ENCODE measurements at regions not wholly inside any gene's neighbourhood (a gene's known extent, or its start where the extent isn't known, plus 50 kb on each side); places are given as distances from the start of the nearest gene placed in this dataset.

DNA sequence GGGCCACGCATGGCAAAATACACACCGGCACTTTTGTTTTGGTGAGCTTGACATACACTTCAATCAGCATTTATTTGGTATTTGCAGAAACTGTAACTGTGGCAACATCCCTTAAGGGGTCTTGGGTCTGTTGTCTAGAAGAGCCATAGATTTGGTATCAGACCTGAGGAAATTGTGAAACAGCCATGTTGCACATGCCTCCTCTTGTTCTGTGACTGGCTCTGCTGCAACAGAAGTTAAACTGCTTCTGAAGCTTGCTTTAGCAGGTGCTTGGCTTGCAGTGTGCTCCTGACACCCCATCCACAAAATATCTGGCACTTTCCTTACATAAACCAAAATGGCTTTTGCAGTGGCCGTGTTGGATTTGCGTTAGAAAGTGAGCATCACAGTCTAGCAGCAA is 247.3 kb downstream of the GATA3 start:
- CTCF ChIA-PET = no interaction called here
- intact Hi-C loops (cut with micrococcal nuclease; ENCODE audit: unreplicated experiment) = no loop called here

DNA sequence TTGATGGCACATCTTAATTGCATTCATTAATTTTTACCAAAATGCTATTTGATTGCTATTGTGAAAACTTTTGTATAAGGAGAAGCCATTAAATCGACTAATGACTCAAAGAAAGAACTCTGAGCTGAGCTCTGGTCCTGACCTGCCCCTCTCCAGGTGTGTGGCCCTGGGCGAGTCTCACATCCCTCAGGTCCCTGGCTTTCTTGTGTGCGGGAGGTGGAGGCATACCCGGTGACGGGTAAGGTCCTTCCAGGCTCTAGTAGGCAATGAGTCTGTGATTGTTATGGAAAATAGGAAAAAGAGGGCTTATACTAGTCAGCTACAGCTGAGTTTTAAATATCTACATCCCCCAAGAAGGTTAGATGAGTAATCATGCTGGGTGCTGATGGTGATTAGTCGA is 248.1 kb downstream of the GATA3 start:
- CTCF ChIA-PET = no interaction called here
- no peaks in the 10 kb centered on the region for H3K4me1 ChIP-seq (replicated peaks; ENCODE audit: insufficient read depth)
- H3F3A ChIP-seq (ENCODE audit: insufficient read depth, low read depth) = no peaks in the 10 kb centered on the region
- H3K4me2 ChIP-seq = no peak overlapping the region
- no peaks in the 10 kb centered on the region; the same call in 1 of the 2 replicates for H3K9me2 ChIP-seq (ENCODE audit: insufficient read depth)
- no peak for TF ChIP-seq EZH2 (IDR thresholded peaks at IDR 0.05; ENCODE audit: low read depth)
- TF ChIP-seq, protein P1, sequence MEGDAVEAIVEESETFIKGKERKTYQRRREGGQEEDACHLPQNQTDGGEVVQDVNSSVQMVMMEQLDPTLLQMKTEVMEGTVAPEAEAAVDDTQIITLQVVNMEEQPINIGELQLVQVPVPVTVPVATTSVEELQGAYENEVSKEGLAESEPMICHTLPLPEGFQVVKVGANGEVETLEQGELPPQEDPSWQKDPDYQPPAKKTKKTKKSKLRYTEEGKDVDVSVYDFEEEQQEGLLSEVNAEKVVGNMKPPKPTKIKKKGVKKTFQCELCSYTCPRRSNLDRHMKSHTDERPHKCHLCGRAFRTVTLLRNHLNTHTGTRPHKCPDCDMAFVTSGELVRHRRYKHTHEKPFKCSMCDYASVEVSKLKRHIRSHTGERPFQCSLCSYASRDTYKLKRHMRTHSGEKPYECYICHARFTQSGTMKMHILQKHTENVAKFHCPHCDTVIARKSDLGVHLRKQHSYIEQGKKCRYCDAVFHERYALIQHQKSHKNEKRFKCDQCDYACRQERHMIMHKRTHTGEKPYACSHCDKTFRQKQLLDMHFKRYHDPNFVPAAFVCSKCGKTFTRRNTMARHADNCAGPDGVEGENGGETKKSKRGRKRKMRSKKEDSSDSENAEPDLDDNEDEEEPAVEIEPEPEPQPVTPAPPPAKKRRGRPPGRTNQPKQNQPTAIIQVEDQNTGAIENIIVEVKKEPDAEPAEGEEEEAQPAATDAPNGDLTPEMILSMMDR (conservative IDR thresholded peaks at IDR 0.05) = no peak
- H3K27ac ChIP-seq = no peak overlapping the region
- no peak overlapping the region for H3K4me3 ChIP-seq
- BruUV-seq (replicated peaks) = no TSS peak
- H3K9me3 ChIP-seq (ENCODE audit: insufficient read depth, low read depth) = no peaks in the 10 kb centered on the region
- H3K27me3 ChIP-seq (ENCODE audit: insufficient read depth, low read depth) = no peaks in the 10 kb centered on the region
- H4K20me1 ChIP-seq (ENCODE audit: insufficient read depth) = no peaks in the 10 kb centered on the region
- POLR2A ChIA-PET (ENCODE audit: unreplicated experiment) = no interaction called here
- no peaks in the 10 kb centered on the region for H3K36me3 ChIP-seq (ENCODE audit: low read depth)
- intact Hi-C loops (cut with micrococcal nuclease; ENCODE audit: unreplicated experiment) = no loop called here
- no peak for DNase-seq
- no peaks in the 10 kb centered on the region for H3K79me2 ChIP-seq (ENCODE audit: low read depth)
- H2AFZ ChIP-seq = no peak overlapping the region

More for the DNA sequence above, 247.3 kb downstream of the GATA3 start:
- no peaks in the 10 kb centered on the region for H3K4me1 ChIP-seq (replicated peaks; ENCODE audit: insufficient read depth)
- no peak overlapping the region for H3K4me3 ChIP-seq
- no peaks in the 10 kb centered on the region for H3K27me3 ChIP-seq (ENCODE audit: insufficient read depth, low read depth)
- H3K9me3 ChIP-seq (ENCODE audit: insufficient read depth, low read depth) = no peaks in the 10 kb centered on the region
- no TSS peak for BruUV-seq (replicated peaks)
- no peaks in the 10 kb centered on the region for H4K20me1 ChIP-seq (ENCODE audit: insufficient read depth)
- H3K9me2 ChIP-seq (ENCODE audit: insufficient read depth) = no peaks in the 10 kb centered on the region; the same call in 1 of the 2 replicates
- DNase-seq = no peak
- no peaks in the 10 kb centered on the region for H3K36me3 ChIP-seq (ENCODE audit: low read depth)
- no peak overlapping the region for H2AFZ ChIP-seq
- POLR2A ChIA-PET (ENCODE audit: unreplicated experiment) = no interaction called here
- no peak overlapping the region for H3K4me2 ChIP-seq
- H3K79me2 ChIP-seq (ENCODE audit: low read depth) = no peaks in the 10 kb centered on the region
- H3K27ac ChIP-seq = no peak overlapping the region
- TF ChIP-seq EZH2 (IDR thresholded peaks at IDR 0.05; ENCODE audit: low read depth) = no peak
- TF ChIP-seq, protein P1 (conservative IDR thresholded peaks at IDR 0.05) = no peak
- H3F3A ChIP-seq (ENCODE audit: insufficient read depth, low read depth) = no peaks in the 10 kb centered on the region

DNA sequence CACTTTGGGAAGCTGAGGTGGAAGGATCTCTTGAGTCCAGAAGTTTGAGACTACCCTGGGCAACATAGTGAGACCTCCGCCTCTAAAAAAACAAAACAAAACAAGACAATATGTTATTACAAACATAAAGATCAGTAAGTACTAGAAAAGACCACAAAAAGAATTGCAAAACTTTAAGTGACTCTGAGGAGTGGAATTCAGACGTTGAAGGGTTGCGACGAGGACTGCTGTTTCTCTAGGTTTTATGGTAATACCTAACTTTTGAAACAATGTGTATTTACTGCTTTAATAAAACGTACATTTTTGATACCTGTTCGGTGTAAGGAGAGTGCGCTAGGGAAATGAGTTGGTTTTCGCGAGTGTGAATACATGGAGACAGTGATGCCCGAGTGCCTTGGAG is 250.4 kb downstream of the GATA3 start:
- Histone ChIP-seq H3F3A (ENCODE audit: insufficient read depth, low read depth) (no peaks in the 10 kb centered on the region), H2AFZ (no peak overlapping the region), H3K36me3 (ENCODE audit: low read depth) (no peaks in the 10 kb centered on the region), H3K4me3 (no peak overlapping the region), H3K9me3 (ENCODE audit: insufficient read depth, low read depth) (no peaks in the 10 kb centered on the region), H3K4me1 (replicated peaks; ENCODE audit: insufficient read depth) (no peaks in the 10 kb centered on the region), H3K79me2 (ENCODE audit: low read depth) (no peaks in the 10 kb centered on the region), H3K27ac (no peak overlapping the region), H4K20me1 (ENCODE audit: insufficient read depth) (no peaks in the 10 kb centered on the region), H3K27me3 (ENCODE audit: insufficient read depth, low read depth) (no peaks in the 10 kb centered on the region), H3K9me2 (ENCODE audit: insufficient read depth) (no peaks in the 10 kb centered on the region; the same call in 1 of the 2 replicates), H3K4me2 (no peak overlapping the region)
- POLR2A ChIA-PET (ENCODE audit: unreplicated experiment) = no interaction called here
- TF ChIP-seq, protein P1 (conservative IDR thresholded peaks at IDR 0.05) = no peak
- TF ChIP-seq EZH2 (IDR thresholded peaks at IDR 0.05; ENCODE audit: low read depth) = no peak
- intact Hi-C loops (cut with micrococcal nuclease; ENCODE audit: unreplicated experiment) = no loop called here
- DNase-seq = no peak
- no TSS peak for BruUV-seq (replicated peaks)
- CTCF ChIA-PET = no interaction called here
